Effector memory CD4-positive, alpha-beta T cell (primary cell): ENCODE measurements at regions not wholly inside any gene's neighbourhood (a gene's known extent, or its start where the extent isn't known, plus 50 kb on each side); places are given as distances from the start of the nearest gene placed in this dataset.
"Not testable (repeated sequence)": the region's sequence is repeated elsewhere in the genome, so short reads cannot be mapped to it uniquely, and the experiment has no call there.

ENCODE experiments used
- DNase-seq, 3 donors: peaks; one replicate each; pipeline ENCODE4 v3.0.0-alpha.2; 2020
- H3K27ac ChIP-seq: 2 replicates; pipeline ENCODE4 v1.7.0; 2013; ENCODE audit warnings: mild to moderate bottlenecking, low read length, moderate library complexity; ENCODE audit not compliant: insufficient read depth, poor library complexity, severe bottlenecking
- H3K27me3 ChIP-seq: replicated peaks from 2 replicates; pipeline ENCODE4 v1.7.0; 2013; ENCODE audit warnings: mild to moderate bottlenecking, low read length; ENCODE audit not compliant: insufficient read depth, control insufficient read depth, poor library complexity, severe bottlenecking
- H3K36me3 ChIP-seq: 2 replicates; pipeline ENCODE4 v1.7.0; 2013; ENCODE audit warnings: mild to moderate bottlenecking, low read length, moderate library complexity; ENCODE audit not compliant: control insufficient read depth, insufficient read depth
- H3K4me1 ChIP-seq: 2 replicates; pipeline ENCODE4 v1.7.0; 2013; ENCODE audit warnings: low read length, mild to moderate bottlenecking; ENCODE audit not compliant: control insufficient read depth, insufficient read depth, poor library complexity, severe bottlenecking
- H3K4me3 ChIP-seq: 2 replicates; pipeline ENCODE4 v1.7.0; 2013; ENCODE audit warnings: low read length, low read depth, mild to moderate bottlenecking; ENCODE audit not compliant: insufficient read depth, poor library complexity, severe bottlenecking
- H3K9me3 ChIP-seq: 2 replicates; pipeline ENCODE4 v1.7.0; 2013; ENCODE audit warnings: mild to moderate bottlenecking, low read length, moderate library complexity; ENCODE audit not compliant: control insufficient read depth

DNA sequence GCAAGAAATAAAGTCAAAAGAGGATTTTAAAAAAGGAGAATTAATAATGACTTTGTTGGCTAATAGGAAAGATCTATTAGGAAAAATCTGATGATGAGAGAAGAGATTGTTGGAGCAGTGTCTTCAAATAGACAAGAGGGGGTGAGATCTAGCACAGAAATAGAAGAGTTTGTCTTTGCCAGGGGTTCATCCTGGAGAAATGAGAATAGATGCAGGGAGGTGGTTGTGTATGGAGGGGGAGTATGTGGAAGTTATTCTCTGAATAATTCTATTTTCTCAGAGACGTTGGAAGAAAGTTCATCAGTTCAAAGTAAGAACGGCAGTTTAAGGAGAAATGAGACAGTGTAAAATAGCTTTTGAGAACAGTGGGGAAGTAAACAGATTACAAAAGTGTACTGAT, 161.3 kb downstream of the TM2D1 start:
- H3K27me3 ChIP-seq, result no peaks in the 10 kb centered on the region
- H3K4me3 ChIP-seq, result no peak overlapping the region
- no peaks in the 10 kb centered on the region for H3K36me3 ChIP-seq
- H3K9me3 ChIP-seq, result peaks cover 10% of the 10 kb centered on the region
- H3K27ac ChIP-seq, result no peak overlapping the region
- no peaks in the 10 kb centered on the region for H3K4me1 ChIP-seq
- DNase-seq, result no peak

DNA sequence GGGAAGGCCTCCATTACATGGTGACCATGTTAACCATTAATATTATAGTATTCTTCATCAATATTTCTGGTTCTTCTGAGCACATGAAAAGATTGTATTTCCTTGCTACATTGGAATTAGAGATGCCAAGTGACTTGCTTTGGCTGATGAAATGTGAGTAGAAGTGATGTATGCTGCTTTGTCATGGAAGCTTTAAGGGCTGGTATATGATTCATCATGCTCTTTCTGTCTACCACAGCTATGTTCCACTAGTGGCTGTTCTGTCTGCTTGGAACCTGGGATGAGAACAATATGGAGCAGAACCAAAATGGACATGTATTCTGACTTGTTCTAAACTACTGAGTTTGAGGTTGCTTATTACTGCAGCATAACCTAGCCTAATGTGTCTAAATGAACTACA, 163.3 kb downstream of the TM2D1 start:
- Histone ChIP-seq H3K4me1 (no peaks in the 10 kb centered on the region), H3K27ac (no peak overlapping the region), H3K9me3 (peaks cover 10% of the 10 kb centered on the region), H3K27me3 (no peaks in the 10 kb centered on the region), H3K36me3 (no peaks in the 10 kb centered on the region), H3K4me3 (no peak overlapping the region)
- no peak for DNase-seq

DNA sequence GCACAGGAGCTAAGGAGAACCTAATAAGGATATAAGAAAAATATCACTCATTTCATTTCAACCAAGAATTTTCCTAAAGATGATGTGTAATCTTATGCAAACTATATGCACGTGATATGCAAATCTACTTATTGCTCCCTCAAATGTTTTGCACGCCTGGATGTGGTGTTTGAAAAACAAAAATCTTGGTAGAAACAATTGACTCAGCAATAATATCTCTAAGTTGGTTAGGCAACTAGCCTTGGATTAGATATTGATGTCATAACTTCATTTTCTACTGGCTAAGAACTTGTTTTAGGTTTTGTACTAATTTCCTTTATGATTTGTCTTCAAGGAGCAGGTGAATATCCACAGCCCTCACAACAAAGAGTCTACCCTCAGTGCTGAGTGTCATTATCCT, 164.6 kb downstream of the TM2D1 start:
- Histone ChIP-seq H3K4me3 (no peak overlapping the region), H3K9me3 (peaks cover 1% of the 10 kb centered on the region), H3K4me1 (no peaks in the 10 kb centered on the region), H3K36me3 (no peaks in the 10 kb centered on the region), H3K27me3 (no peaks in the 10 kb centered on the region), H3K27ac (no peak overlapping the region)
- DNase-seq, result no peak

- no peaks in the 10 kb centered on the region for H3K9me3 ChIP-seq
- H3K4me3 ChIP-seq, result no peak overlapping the region
- H3K4me1 ChIP-seq, result no peaks in the 10 kb centered on the region
- H3K36me3 ChIP-seq, result no peaks in the 10 kb centered on the region
- DNase-seq, result no peak
- no peaks in the 10 kb centered on the region for H3K27me3 ChIP-seq
- no peak overlapping the region for H3K27ac ChIP-seq
Measured at GRCh38 chr1:61556631-61557030, 168.3 kb downstream of the TM2D1 start.

- DNase-seq, result no peak
- H3K4me3 ChIP-seq, result no peak overlapping the region
- no peaks in the 10 kb centered on the region for H3K36me3 ChIP-seq
- no peaks in the 10 kb centered on the region for H3K4me1 ChIP-seq
- H3K27me3 ChIP-seq, result no peaks in the 10 kb centered on the region
- H3K27ac ChIP-seq, result no peak overlapping the region
- H3K9me3 ChIP-seq, result no peaks in the 10 kb centered on the region
Measured at GRCh38 chr1:61552630-61553305, 172.2 kb downstream of the TM2D1 start.

DNA sequence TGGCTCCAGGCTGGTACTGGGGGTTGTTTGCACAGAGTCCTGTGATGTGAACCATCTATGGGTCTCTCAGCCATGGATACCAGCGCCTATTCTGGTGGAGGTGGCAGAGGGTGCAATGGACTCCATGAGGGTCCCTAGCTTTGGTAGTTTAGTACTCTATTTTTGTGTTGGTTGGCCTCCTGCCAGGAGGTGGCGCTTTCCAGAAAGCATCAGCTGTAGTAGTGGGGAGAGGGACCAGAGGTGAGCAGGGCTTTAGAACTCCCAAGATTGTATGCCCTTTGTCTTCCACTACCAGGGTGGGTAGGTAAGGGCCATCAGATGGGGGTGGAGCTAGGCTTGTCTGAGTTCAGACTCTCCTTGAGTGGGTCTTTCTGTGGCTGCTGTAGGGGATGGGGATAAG, 177.6 kb downstream of the TM2D1 start:
- not testable (repeated sequence) for H3K27me3 ChIP-seq, H3K4me1 ChIP-seq, H3K9me3 ChIP-seq, H3K27ac ChIP-seq, H3K4me3 ChIP-seq, DNase-seq, H3K36me3 ChIP-seq

GRCh38 chr1:61544870-61545269, 180.1 kb downstream of the TM2D1 start:
- DNase-seq, result not testable (repeated sequence)

GRCh38 chr1:61543498-61543897, 181.4 kb downstream of the TM2D1 start:
- not testable (repeated sequence) for H3K4me1 ChIP-seq, H3K27ac ChIP-seq, H3K4me3 ChIP-seq, H3K27me3 ChIP-seq, DNase-seq, H3K9me3 ChIP-seq, H3K36me3 ChIP-seq

More at GRCh38 chr1:61544870-61545269, 180.1 kb downstream of the TM2D1 start:
- not testable (repeated sequence) for H3K36me3 ChIP-seq, H3K27me3 ChIP-seq, H3K9me3 ChIP-seq, H3K4me3 ChIP-seq, H3K4me1 ChIP-seq, H3K27ac ChIP-seq

DNA sequence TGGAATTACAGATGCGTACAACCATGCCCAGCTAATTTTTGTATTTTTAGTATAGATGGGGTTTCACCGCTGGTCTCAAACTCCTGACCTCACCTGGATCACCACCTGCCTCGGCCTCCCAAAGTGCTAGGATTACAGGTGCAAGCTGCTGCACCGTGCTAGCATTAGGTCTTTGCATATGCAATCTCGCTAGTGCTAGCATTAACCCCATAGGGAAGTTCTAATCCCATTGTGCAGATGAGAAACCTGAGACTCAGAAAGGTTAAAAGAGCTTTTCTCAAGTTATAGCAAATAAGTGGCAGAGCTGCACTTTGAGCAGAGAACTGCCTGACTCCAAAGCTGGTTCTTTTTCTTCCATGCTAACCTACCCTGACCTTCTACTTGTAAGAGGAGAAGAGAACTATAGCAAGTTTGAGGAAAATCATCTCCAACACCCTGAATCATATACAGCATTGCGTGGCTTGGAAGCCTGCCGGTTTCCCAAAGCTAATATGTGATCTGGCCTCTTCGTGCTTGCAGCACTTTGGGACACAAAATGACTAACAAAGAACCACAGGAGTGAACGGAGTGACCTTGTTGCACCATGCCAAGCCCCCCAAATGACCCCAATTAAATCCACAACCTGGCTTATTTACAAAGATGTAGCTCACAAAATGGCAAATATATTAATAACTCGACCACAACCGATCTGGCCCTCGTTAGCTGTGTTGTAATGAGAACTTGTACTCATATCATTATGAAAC, 185.1 kb downstream of the TM2D1 start:
- Histone ChIP-seq H3K27me3 (no peaks in the 10 kb centered on the region), H3K4me3 (no peak overlapping the region), H3K4me1 (no peaks in the 10 kb centered on the region), H3K36me3 (no peaks in the 10 kb centered on the region), H3K9me3 (no peaks in the 10 kb centered on the region), H3K27ac (no peak overlapping the region)
- no peak for DNase-seq

GRCh38 chr1:61538228-61538627, 186.7 kb downstream of the TM2D1 start:
- no peaks in the 10 kb centered on the region for H3K4me1 ChIP-seq
- H3K36me3 ChIP-seq, result no peaks in the 10 kb centered on the region
- no peaks in the 10 kb centered on the region for H3K27me3 ChIP-seq
- no peak overlapping the region for H3K27ac ChIP-seq
- DNase-seq, result no peak
- H3K4me3 ChIP-seq, result no peak overlapping the region
- no peaks in the 10 kb centered on the region for H3K9me3 ChIP-seq
